SU-DHL-6 (cell line): ENCODE measurements at regions not wholly inside any gene's neighbourhood (a gene's known extent, or its start where the extent isn't known, plus 50 kb on each side); places are given as distances from the start of the nearest gene placed in this dataset.

Experiments used
- CTCF ChIP-seq: fragments of 200-600 bp; sonication (generic); IDR thresholded peaks from one replicate; pipeline ENCODE4 v1.5.1; 2017; ENCODE audit warnings: antibody characterized with exemption, mild to moderate bottlenecking, low read length, moderate library complexity; ENCODE audit not compliant: insufficient read depth, poor library complexity, severe bottlenecking
- EZH2phosphoT487 ChIP-seq: fragments of 200-600 bp; sonication (generic), shearing (Covaris generic); conservative IDR thresholded peaks from 2 replicates; pipeline ENCODE4 v1.6.1; 2018; ENCODE audit warnings: mild to moderate bottlenecking, antibody characterized with exemption, low read length, moderate library complexity, mixed read lengths

- no peak for TF ChIP-seq CTCF
- TF ChIP-seq EZH2phosphoT487, result no peak
These were observed 73.3 kb upstream of the WDR26 start for GRCh38 chr1:224507771-224508523.
